H1 (cell line): ENCODE measurements at regions not wholly inside any gene's neighbourhood (a gene's known extent, or its start where the extent isn't known, plus 50 kb on each side); places are given as distances from the start of the nearest gene placed in this dataset.
"Not testable (repeated sequence)": the region's sequence is repeated elsewhere in the genome, so short reads cannot be mapped to it uniquely, and the experiment has no call there.

Source experiments
- CTCF ChIA-PET: fragments of 300-600 bp; sonication (Branson Sonifier 250); formaldehyde crosslinking; loops from one replicate; lab custom pipeline; 2021; ENCODE audit not compliant: partially characterized antibody; lab: Charles Lee
- POLR2A ChIA-PET: fragments of 300-600 bp; sonication (Branson Sonifier 250); formaldehyde crosslinking; loops from one replicate; lab custom pipeline; 2021; ENCODE audit warnings: inconsistent platforms; ENCODE audit not compliant: partially characterized antibody; lab: Charles Lee
- DNase-seq, 2 experiments: peaks; one replicate each; pipeline versions ENCODE4 v3.0.0 to v3.0.0-alpha.2; 2010 to 2022; ENCODE audit warnings: low spot score in 2 of 2, low read depth in 1 of 2, mixed read lengths in 1 of 2
- FAIRE-seq: peaks from 2 replicates; lab custom pipeline; 2011; peaks lifted over from hg19 to GRCh38; lab: Jason Lieb, UNC
- H2AFZ ChIP-seq: 2 replicates; pipeline ENCODE4 v1.8.1; 2012; ENCODE audit warnings: low read length, inconsistent platforms
- H2AK5ac ChIP-seq: 2 replicates; pipeline ENCODE4 v1.6.1; 2013; ENCODE audit warnings: low read depth, low read length
- H2BK120ac ChIP-seq: replicated peaks from 2 replicates; pipeline ENCODE3; 2013; ENCODE audit warnings: low read depth, low read length, inconsistent platforms
- H2BK12ac ChIP-seq: 2 replicates; pipeline ENCODE4 v1.6.1; 2013; ENCODE audit warnings: low read depth, low read length
- H2BK15ac ChIP-seq: 2 replicates; pipeline ENCODE4 v1.6.1; 2013; ENCODE audit warnings: low read length
- H2BK20ac ChIP-seq: 2 replicates; pipeline ENCODE4 v1.6.1; 2013; ENCODE audit warnings: low read length
- H2BK5ac ChIP-seq: 2 replicates; pipeline ENCODE4 v1.6.1; 2013; ENCODE audit warnings: low read depth, low read length
- H3K14ac ChIP-seq: 2 replicates; pipeline ENCODE4 v1.6.1; 2013; ENCODE audit warnings: inconsistent platforms; ENCODE audit not compliant: insufficient read length
- H3K18ac ChIP-seq: 2 replicates; pipeline ENCODE4 v1.6.1; 2013; ENCODE audit warnings: low read length; ENCODE audit errors: extremely low read depth
- H3K23ac ChIP-seq: 2 replicates; pipeline ENCODE4 v1.6.1; 2013; ENCODE audit warnings: inconsistent platforms; ENCODE audit not compliant: insufficient read length
- H3K23me2 ChIP-seq: 2 replicates; pipeline ENCODE4 v1.6.1; 2013; ENCODE audit warnings: low read depth, low read length
- H3K27ac ChIP-seq: 2 replicates; pipeline ENCODE4 v1.6.1; 2011; ENCODE audit warnings: low read depth, low read length, inconsistent platforms
- H3K27me3 ChIP-seq, 4 experiments: replicated peaks in 1 of 4; 1 replicate in 1 of 4; 2 replicates in 3 of 4; pipeline versions ENCODE4 v1.6.1 to v1.8.1; 2011 to 2013; ENCODE audit warnings: low read length in 3 of 4, mild to moderate bottlenecking in 3 of 4, inconsistent platforms in 2 of 4, mixed read lengths in 2 of 4, moderate library complexity in 1 of 4; ENCODE audit not compliant: control insufficient read depth in 3 of 4, insufficient read depth in 3 of 4; ENCODE audit errors: extremely low read depth in 1 of 4
- H3K36me3 ChIP-seq, 4 experiments: 2 replicates each; pipeline versions ENCODE4 v1.6.1 to v1.8.1; 2011 to 2013; ENCODE audit warnings: mild to moderate bottlenecking in 4 of 4, low read length in 3 of 4, moderate library complexity in 2 of 4, control low read depth in 1 of 4, inconsistent platforms in 1 of 4; ENCODE audit not compliant: insufficient read depth in 4 of 4, control insufficient read depth in 2 of 4
- H3K4ac ChIP-seq: replicated peaks from 2 replicates; pipeline ENCODE3; 2013; ENCODE audit warnings: low read length, low read depth, mixed read lengths, inconsistent platforms; ENCODE audit not compliant: insufficient read length
- H3K4me1 ChIP-seq, 4 experiments: replicated peaks in 1 of 4; 1 replicate in 1 of 4; 2 replicates in 3 of 4; pipeline versions ENCODE4 v1.6.1 to v1.8.1; 2011 to 2013; ENCODE audit warnings: low read length in 3 of 4, inconsistent platforms in 2 of 4, mixed read lengths in 1 of 4; ENCODE audit not compliant: insufficient read depth in 4 of 4, control insufficient read depth in 3 of 4
- H3K4me2 ChIP-seq, 2 experiments: 2 replicates each; pipeline versions ENCODE4 v1.6.1 to v1.8.1; 2011 to 2013; ENCODE audit warnings: low read depth in 2 of 2, low read length in 2 of 2, control low read depth in 1 of 2, inconsistent platforms in 1 of 2, mild to moderate bottlenecking in 1 of 2; ENCODE audit not compliant: insufficient read depth in 1 of 2
- H3K4me3 ChIP-seq, 4 experiments: fragments of 200-600, 300-600 bp in 1 of 4; sonication (generic), shearing (Covaris generic), sonication (Bioruptor Twin) in 1 of 4; 2 replicates each; pipeline versions ENCODE4 v1.5.1 to v1.8.1; 2011 to 2016; ENCODE audit warnings: low read length in 4 of 4, low read depth in 3 of 4, control low read depth in 2 of 4, inconsistent platforms in 2 of 4, mild to moderate bottlenecking in 2 of 4, mixed read lengths in 1 of 4, moderate library complexity in 1 of 4; ENCODE audit not compliant: insufficient read depth in 2 of 4; ENCODE audit errors: extremely low read depth in 1 of 4
- H3K56ac ChIP-seq: replicated peaks from 2 replicates; pipeline ENCODE3; 2013; ENCODE audit warnings: low read depth, mild to moderate bottlenecking, mixed read lengths, low read length, inconsistent platforms; ENCODE audit not compliant: insufficient read length
- H3K79me1 ChIP-seq: 2 replicates; pipeline ENCODE4 v1.6.1; 2013; ENCODE audit warnings: low read depth, low read length, control low read depth
- H3K79me2 ChIP-seq, 2 experiments: 2 replicates each; pipeline versions ENCODE4 v1.6.1 to v1.8.1; 2012 to 2013; ENCODE audit warnings: low read length in 2 of 2, mild to moderate bottlenecking in 2 of 2, inconsistent platforms in 1 of 2; ENCODE audit not compliant: insufficient read depth in 2 of 2, control insufficient read depth in 1 of 2
- H3K9ac ChIP-seq, 4 experiments: replicated peaks in 1 of 4; 1 replicate in 1 of 4; 2 replicates in 3 of 4; pipeline versions ENCODE4 v1.6.1 to v1.8.1; 2011 to 2013; ENCODE audit warnings: low read depth in 3 of 4, low read length in 3 of 4, control low read depth in 2 of 4, mild to moderate bottlenecking in 2 of 4, moderate library complexity in 2 of 4, inconsistent platforms in 1 of 4; ENCODE audit errors: extremely low read depth in 1 of 4
- H3K9me3 ChIP-seq, 2 experiments: 2 replicates each; pipeline versions ENCODE4 v1.6.1 to v1.8.1; 2012 to 2013; ENCODE audit warnings: mild to moderate bottlenecking in 2 of 2, moderate library complexity in 2 of 2, control low read depth in 1 of 2, inconsistent platforms in 1 of 2, low read depth in 1 of 2, low read length in 1 of 2, mixed read lengths in 1 of 2; ENCODE audit not compliant: insufficient read depth in 2 of 2
- H4K20me1 ChIP-seq, 2 experiments: replicated peaks in 1 of 2; 2 replicates each; pipeline versions ENCODE3 to v1.8.1; 2011 to 2013; ENCODE audit warnings: inconsistent platforms in 2 of 2, low read length in 2 of 2, mild to moderate bottlenecking in 1 of 2; ENCODE audit not compliant: insufficient read depth in 2 of 2, control insufficient read depth in 1 of 2
- H4K5ac ChIP-seq: 2 replicates; pipeline ENCODE4 v1.6.1; 2013; ENCODE audit warnings: low read length, low read depth, mixed read lengths, inconsistent platforms; ENCODE audit not compliant: insufficient read length
- H4K8ac ChIP-seq: 2 replicates; pipeline ENCODE4 v1.8.0; 2013; ENCODE audit warnings: mild to moderate bottlenecking, moderate library complexity, low read length, inconsistent platforms; ENCODE audit not compliant: insufficient read depth; ENCODE audit errors: extremely low read depth
- H4K91ac ChIP-seq: replicated peaks from 2 replicates; pipeline ENCODE3; 2013; ENCODE audit warnings: low read length, mixed read lengths, inconsistent platforms; ENCODE audit not compliant: insufficient read length
- WGBS, 2 experiments: shearing (Covaris generic) in 1 of 2; methylation state at CpG; one replicate each; pipeline versions ENCODE4 v1.1.6 to v1.1.7; 2013 to 2015; ENCODE audit warnings: low lambda C conversion rate in 2 of 2, mixed read lengths in 2 of 2, inconsistent platforms in 1 of 2, low coverage in 1 of 2, missing lambda C conversion rate in 1 of 2; ENCODE audit not compliant: insufficient replicate concordance in 2 of 2, insufficient coverage in 1 of 2, insufficient read length in 1 of 2; ENCODE audit errors: extremely low coverage in 1 of 2, missing lambda C conversion rate in 1 of 2; 5-methylcytosine and 5-hydroxymethylcytosine counted together

- H3K9me3 ChIP-seq, H3K27me3 ChIP-seq, H3K56ac ChIP-seq, H3K4me3 ChIP-seq, H3K4ac ChIP-seq, H2BK20ac ChIP-seq, FAIRE-seq, H3K23ac ChIP-seq, H2AFZ ChIP-seq, H3K18ac ChIP-seq, H4K91ac ChIP-seq, H2AK5ac ChIP-seq, H3K36me3 ChIP-seq, H2BK120ac ChIP-seq, H3K4me1 ChIP-seq, H2BK12ac ChIP-seq, H4K5ac ChIP-seq, H4K8ac ChIP-seq, H3K4me2 ChIP-seq, H3K9ac ChIP-seq, H3K27ac ChIP-seq, H2BK5ac ChIP-seq, H3K14ac ChIP-seq, DNase-seq, H4K20me1 ChIP-seq, CTCF ChIA-PET, H3K23me2 ChIP-seq, H2BK15ac ChIP-seq, POLR2A ChIA-PET, H3K79me2 ChIP-seq, H3K79me1 ChIP-seq: not testable (repeated sequence)
- 93% methylated on average over 12 of the region's 13 CpGs; no CpG with 5 or more reads in 1 of the 2 experiments for WGBS, 2 experiments
These were observed 333.8 kb downstream of the CENPW start for GRCh38 chr6:126673749-126674148.
